A673 (cell line): ENCODE measurements at regions not wholly inside any gene's neighbourhood (a gene's known extent, or its start where the extent isn't known, plus 50 kb on each side); places are given as distances from the start of the nearest gene placed in this dataset.

Source experiments
- BruUV-seq: library from RNA; stranded (reverse); fragments of 400-500 nt; replicated peaks from 2 replicates; lab custom pipeline; 2021; lab: Mats Ljungman, UMichigan
- CTCF ChIA-PET: fragments of 300-600 bp; sonication (Branson Sonifier 250); formaldehyde crosslinking; loops from one replicate; lab custom pipeline; 2022; ENCODE audit warnings: antibody characterized with exemption; lab: Charles Lee
- POLR2A ChIA-PET: fragments of 300-600 bp; sonication (Branson Sonifier 250); formaldehyde crosslinking; loops from one replicate; lab custom pipeline; 2022; ENCODE audit warnings: antibody characterized with exemption; ENCODE audit not compliant: low non-redundant PET; lab: Charles Lee
- DNase-seq: peaks from one replicate; pipeline ENCODE4 v3.0.0-alpha.2; 2015; ENCODE audit warnings: low spot score
- H3K27ac ChIP-seq: fragments of 200-600 bp; sonication (generic); 2 replicates; pipeline ENCODE4 v1.5.1; 2016; ENCODE audit warnings: mixed run types, low read depth, mild to moderate bottlenecking, mixed read lengths, antibody characterized with exemption, low read length; ENCODE audit not compliant: poor library complexity, severe bottlenecking
- H3K27me3 ChIP-seq: fragments of 200-600 bp; sonication (generic); replicated peaks from 2 replicates; pipeline ENCODE4 v1.6.1; 2017; ENCODE audit warnings: mixed run types, low read depth, mild to moderate bottlenecking, mixed read lengths, antibody characterized with exemption, low read length; ENCODE audit not compliant: insufficient read depth, poor library complexity
- H3K36me3 ChIP-seq: fragments of 200-600 bp; sonication (generic); 2 replicates; pipeline ENCODE4 v1.6.1; 2016; ENCODE audit warnings: mixed run types, mild to moderate bottlenecking, mixed read lengths, antibody characterized with exemption, low read length; ENCODE audit not compliant: insufficient read depth, poor library complexity, severe bottlenecking
- H3K4me1 ChIP-seq: fragments of 200-600 bp; sonication (generic); 2 replicates; pipeline ENCODE4 v1.6.1; 2017; ENCODE audit warnings: mixed run types, mild to moderate bottlenecking, mixed read lengths, antibody characterized with exemption, low read length; ENCODE audit not compliant: insufficient read depth, poor library complexity, severe bottlenecking
- H3K4me3 ChIP-seq: fragments of 200-600 bp; sonication (generic); 2 replicates; pipeline ENCODE4 v1.5.1; 2016; ENCODE audit warnings: low read depth, mixed run types, mild to moderate bottlenecking, mixed read lengths, low read length; ENCODE audit not compliant: poor library complexity, severe bottlenecking
- H3K9me3 ChIP-seq: fragments of 200-600 bp; sonication (generic); 2 replicates; pipeline ENCODE4 v1.6.1; 2016; ENCODE audit warnings: mixed run types, low read depth, mild to moderate bottlenecking, mixed read lengths, antibody characterized with exemption, low read length; ENCODE audit not compliant: poor library complexity, severe bottlenecking
- CTCF ChIP-seq: fragments of 300-800, 200-600 bp; sonication (generic); conservative IDR thresholded peaks from 2 replicates; pipeline ENCODE4 v1.5.1; 2017; ENCODE audit warnings: low read depth, mild to moderate bottlenecking, antibody characterized with exemption, low read length, moderate library complexity, mixed read lengths
- EZH2 ChIP-seq: fragments of 200-600 bp; sonication (generic); IDR thresholded peaks from 2 replicates; pipeline ENCODE4 v1.6.1; 2017; ENCODE audit warnings: borderline replicate concordance, low read depth, mild to moderate bottlenecking, mixed read lengths, antibody characterized with exemption, low read length; ENCODE audit not compliant: poor library complexity, severe bottlenecking
- intact Hi-C: fragments of 100-400 bp; cut with micrococcal nuclease; formaldehyde crosslinking; loops from one replicate; pipeline ENCODE4 v1.10.0; 2022; ENCODE audit not compliant: unreplicated experiment

- ChIA-PET POLR2A (no interaction called here), CTCF (no interaction called here)
- no peaks in the 10 kb centered on the region for H3K36me3 ChIP-seq
- no peak for DNase-seq
- H3K4me3 ChIP-seq: no peak overlapping the region
- TF ChIP-seq EZH2 (no peak), CTCF (no peak)
- no peak overlapping the region for H3K27ac ChIP-seq
- H3K4me1 ChIP-seq: no peaks in the 10 kb centered on the region
- intact Hi-C loops: no loop called here
- BruUV-seq: no TSS peak
- H3K27me3 ChIP-seq: no peaks in the 10 kb centered on the region
- H3K9me3 ChIP-seq: no peaks in the 10 kb centered on the region
These were observed 410.7 kb upstream of the KIRREL3 start for GRCh38 chr11:127411283-127411682.

DNA sequence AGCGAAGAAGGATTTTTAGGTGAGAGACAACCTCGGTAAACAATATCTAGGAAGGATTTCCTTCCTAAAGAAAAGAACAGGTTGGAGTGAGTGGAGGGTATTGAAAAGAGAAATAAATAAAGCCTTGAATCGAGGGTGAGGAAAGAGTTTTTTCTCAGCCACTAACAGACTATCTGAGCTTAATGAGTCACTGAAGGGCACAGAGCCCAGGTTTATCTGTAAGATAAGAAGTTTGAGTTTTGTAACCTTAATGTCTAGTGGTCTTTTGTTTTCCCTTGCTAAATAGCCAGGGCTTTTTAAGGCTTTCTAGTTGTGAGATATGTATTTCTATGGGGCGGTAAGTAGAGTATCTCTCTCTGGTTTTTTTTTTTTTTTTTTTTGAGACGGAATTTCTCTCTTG, 394.5 kb upstream of the KIRREL3 start:
- CTCF ChIA-PET: interaction anchor here (0.7 kb wide), 1 partner anchor 707 kb away, joined by 3 read pairs; no protein-coding TSS in a partner anchor

GRCh38 chr11:127393460-127393997, 393.0 kb upstream of the KIRREL3 start:
- no TSS peak for BruUV-seq
- H3K27ac ChIP-seq: no peak overlapping the region
- intact Hi-C loops: no loop called here
- H3K27me3 ChIP-seq: peaks cover 11% of the 10 kb centered on the region
- H3K4me3 ChIP-seq: no peak overlapping the region
- no peak for TF ChIP-seq CTCF
- no peak for TF ChIP-seq EZH2
- no peak for DNase-seq
- POLR2A ChIA-PET: no interaction called here
- CTCF ChIA-PET: no interaction called here
- H3K9me3 ChIP-seq: no peaks in the 10 kb centered on the region
- no peaks in the 10 kb centered on the region for H3K4me1 ChIP-seq
- H3K36me3 ChIP-seq: no peaks in the 10 kb centered on the region

More for the DNA sequence above, 394.5 kb upstream of the KIRREL3 start:
- no TSS peak for BruUV-seq
- Histone ChIP-seq H3K4me1 (no peaks in the 10 kb centered on the region), H3K4me3 (no peak overlapping the region), H3K27ac (no peak overlapping the region), H3K27me3 (peaks cover 11% of the 10 kb centered on the region), H3K36me3 (no peaks in the 10 kb centered on the region), H3K9me3 (no peaks in the 10 kb centered on the region)
- no peak for DNase-seq
- TF ChIP-seq CTCF: no peak
- TF ChIP-seq EZH2: no peak
- POLR2A ChIA-PET: interaction anchor here (0.7 kb wide), 1 partner anchor 423 kb away, joined by 28 read pairs; no protein-coding TSS in a partner anchor
- intact Hi-C loops: no loop called here
